GM12878 (cell line): ENCODE measurements at regions not wholly inside any gene's neighbourhood (a gene's known extent, or its start where the extent isn't known, plus 50 kb on each side); places are given as distances from the start of the nearest gene placed in this dataset.

ENCODE experiments used
- ATAC-seq: fragments of 200-7000 bp; cut with Tn5 transposase; 3 replicates; pipeline ENCODE4 v1.9.1; 2020; ENCODE audit warnings: mild to moderate bottlenecking, moderate library complexity
- BruUV-seq: library from RNA; stranded (reverse); fragments of 400-500 nt; replicated peaks from 2 replicates; lab custom pipeline; 2021; lab: Mats Ljungman, UMichigan
- CTCF ChIA-PET: fragments of 300-600 bp; sonication (Branson Sonifier 250); formaldehyde crosslinking; extraction: SDS; loops from one replicate; lab custom pipeline; 2021; ENCODE audit warnings: inconsistent platforms; lab: Yijun Ruan, JAX
- POLR2A ChIA-PET: fragments of 350-600 bp; formaldehyde crosslinking; extraction: SDS; loops from one replicate; lab custom pipeline; 2021; ENCODE audit warnings: inconsistent platforms; lab: Charles Lee
- RAD21 ChIA-PET: fragments of 300-600 bp; sonication (Branson Sonifier 250); formaldehyde crosslinking; loops from one replicate; lab custom pipeline; 2023; ENCODE audit warnings: antibody characterized with exemption; ENCODE audit not compliant: unreplicated experiment; lab: Charles Lee
- SMC1A ChIA-PET: fragments of 300-600 bp; sonication (Branson Sonifier 250); formaldehyde crosslinking; loops from one replicate; lab custom pipeline; 2023; ENCODE audit not compliant: unreplicated experiment, uncharacterized antibody; lab: Charles Lee
- DNase-seq: peaks from one replicate; pipeline ENCODE4 v3.0.0-alpha.2; 2011; ENCODE audit warnings: low read depth, low spot score
- FAIRE-seq: peaks from 3 replicates; lab custom pipeline; 2011; peaks lifted over from hg19 to GRCh38; lab: Jason Lieb, UNC
- H2AFZ ChIP-seq: 2 replicates; pipeline ENCODE4 v1.6.0; 2011; ENCODE audit warnings: low read depth, low read length, control low read depth; ENCODE audit not compliant: control insufficient read depth
- H3K27ac ChIP-seq: 2 replicates; pipeline ENCODE4 v1.5.1; 2011; ENCODE audit warnings: control low read depth; ENCODE audit not compliant: control insufficient read depth, insufficient read depth
- H3K27me3 ChIP-seq, 2 experiments: replicated peaks in 1 of 2; 2 replicates each; pipeline versions ENCODE4 v1.6.0 to v1.6.1; 2011; ENCODE audit warnings: low read length in 1 of 2; ENCODE audit not compliant: control insufficient read depth in 2 of 2, insufficient read depth in 2 of 2
- H3K36me3 ChIP-seq, 2 experiments: 2 replicates each; pipeline ENCODE4 v1.5.1; 2011; ENCODE audit warnings: low read length in 1 of 2; ENCODE audit not compliant: control insufficient read depth in 2 of 2, insufficient read depth in 2 of 2
- H3K4me1 ChIP-seq: 2 replicates; pipeline ENCODE4 v1.6.1; 2011; ENCODE audit warnings: mild to moderate bottlenecking, low read length, moderate library complexity, mixed read lengths; ENCODE audit not compliant: control insufficient read depth, insufficient read depth
- H3K4me2 ChIP-seq: 2 replicates; pipeline ENCODE4 v1.6.0; 2011; ENCODE audit warnings: control low read depth; ENCODE audit not compliant: control insufficient read depth, insufficient read depth
- H3K4me3 ChIP-seq: fragments of 200-600 bp; sonication (generic); 2 replicates; pipeline ENCODE4 v1.5.1; 2016
- H3K79me2 ChIP-seq: 2 replicates; pipeline ENCODE4 v1.6.0; 2011; ENCODE audit warnings: low read length; ENCODE audit not compliant: control insufficient read depth, insufficient read depth
- H3K9ac ChIP-seq: 2 replicates; pipeline ENCODE4 v1.8.0; 2011; ENCODE audit warnings: low read length, control low read depth, mixed read lengths; ENCODE audit not compliant: control insufficient read depth, insufficient read depth
- H3K9me3 ChIP-seq: replicated peaks from 3 replicates; pipeline ENCODE4 v1.5.1; 2011; ENCODE audit warnings: mild to moderate bottlenecking, low read length; ENCODE audit not compliant: control insufficient read depth, insufficient read depth
- H4K20me1 ChIP-seq: 2 replicates; pipeline ENCODE4 v1.6.0; 2011; ENCODE audit not compliant: control insufficient read depth, insufficient read depth
- BACH1 ChIP-seq: fragments of 450-650 bp; IDR thresholded peaks from 2 replicates; pipeline ENCODE4 v1.6.1; 2017; ENCODE audit warnings: mild to moderate bottlenecking, borderline replicate concordance
- BHLHE40 ChIP-seq, 2 experiments: fragments of 450-650 bp in 1 of 2; IDR thresholded peaks; 2 replicates each; pipeline ENCODE4 v1.6.1; 2011 to 2017; ENCODE audit warnings: low read depth in 2 of 2, borderline replicate concordance in 1 of 2, improper control_type of control experiment in 1 of 2, low read length in 1 of 2, mild to moderate bottlenecking in 1 of 2
- CHD4 ChIP-seq: fragments of 200-600 bp; sonication (generic); IDR thresholded peaks from 2 replicates; pipeline ENCODE4 v1.6.1; 2016; ENCODE audit warnings: mild to moderate bottlenecking
- HDAC6 ChIP-seq: fragments of 200-600 bp; sonication (generic); IDR thresholded peaks from one replicate; pipeline ENCODE4 v1.8.0; 2017; ENCODE audit warnings: antibody characterized with exemption; ENCODE audit not compliant: unreplicated experiment
- IKZF2 ChIP-seq, 2 experiments: fragments of 450-650 bp; IDR thresholded peaks; 2 replicates each; pipeline ENCODE4 v1.6.1; 2017; ENCODE audit warnings: mild to moderate bottlenecking in 2 of 2, moderate library complexity in 2 of 2
- NBN ChIP-seq: fragments of 450-650 bp; IDR thresholded peaks from 2 replicates; pipeline ENCODE4 v1.6.1; 2016
- SMAD5 ChIP-seq: IDR thresholded peaks from 2 replicates; pipeline ENCODE4 v1.6.1; 2016; ENCODE audit warnings: antibody characterized with exemption, low read depth
- SP1 ChIP-seq: IDR thresholded peaks from one replicate; pipeline ENCODE4 v1.6.1; 2011; ENCODE audit warnings: low read depth, low read length
- WRNIP1 ChIP-seq: IDR thresholded peaks from 2 replicates; pipeline ENCODE4 v1.6.1; 2011; ENCODE audit warnings: low read depth, low read length, improper control_type of control experiment, borderline replicate concordance
- WGBS: methylation state at CpG from one replicate; pipeline ENCODE4 v1.1.6; 2016; ENCODE audit warnings: low lambda C conversion rate; ENCODE audit not compliant: insufficient replicate concordance, insufficient coverage; ENCODE audit errors: missing lambda C conversion rate; 5-methylcytosine and 5-hydroxymethylcytosine counted together
- in situ Hi-C: fragments of 300-500 bp; cut with MboI; formaldehyde crosslinking; loops from 9 replicates; pipeline ENCODE4 v1.14.3; 2018; ENCODE audit warnings: mixed read lengths
- intact Hi-C: fragments of 100-400 bp; cut with micrococcal nuclease; formaldehyde crosslinking; loops from one replicate; pipeline ENCODE4 v1.14.2; 2022; ENCODE audit not compliant: unreplicated experiment
- TF ChIP-seq, protein P1 (sequence below): fragments of 450-650 bp; IDR thresholded peaks from 2 replicates; pipeline ENCODE4 v1.6.1; 2017; ENCODE audit warnings: mild to moderate bottlenecking, moderate library complexity

- Histone ChIP-seq H3K27me3 (no peaks in the 10 kb centered on the region), H3K4me3 (no peak overlapping the region), H3K9me3 (no peaks in the 10 kb centered on the region), H3K79me2 (no peaks in the 10 kb centered on the region), H3K4me1 (no peaks in the 10 kb centered on the region), H3K9ac (no peak overlapping the region), H3K36me3 (no peaks in the 10 kb centered on the region), H3K4me2 (no peak overlapping the region), H3K27ac (no peak overlapping the region), H2AFZ (no peak overlapping the region), H4K20me1 (no peaks in the 10 kb centered on the region)
- ChIA-PET POLR2A (no interaction called here), SMC1A (interaction anchor here (0.8 kb wide), 1 partner anchor 10 kb away, joined by 3 read pairs; no protein-coding TSS in a partner anchor), CTCF (no interaction called here), RAD21 (no interaction called here)
- ATAC-seq (no peak), FAIRE-seq (no peak), DNase-seq (no peak)
- in situ Hi-C loops (no loop called here), intact Hi-C loops (no loop called here)
- WGBS: 33% methylated on average over 6 of the region's 6 CpGs
- TF ChIP-seq HDAC6: no peak
- no peak for TF ChIP-seq BACH1
- no peak for TF ChIP-seq SMAD5
- TF ChIP-seq, protein P1, sequence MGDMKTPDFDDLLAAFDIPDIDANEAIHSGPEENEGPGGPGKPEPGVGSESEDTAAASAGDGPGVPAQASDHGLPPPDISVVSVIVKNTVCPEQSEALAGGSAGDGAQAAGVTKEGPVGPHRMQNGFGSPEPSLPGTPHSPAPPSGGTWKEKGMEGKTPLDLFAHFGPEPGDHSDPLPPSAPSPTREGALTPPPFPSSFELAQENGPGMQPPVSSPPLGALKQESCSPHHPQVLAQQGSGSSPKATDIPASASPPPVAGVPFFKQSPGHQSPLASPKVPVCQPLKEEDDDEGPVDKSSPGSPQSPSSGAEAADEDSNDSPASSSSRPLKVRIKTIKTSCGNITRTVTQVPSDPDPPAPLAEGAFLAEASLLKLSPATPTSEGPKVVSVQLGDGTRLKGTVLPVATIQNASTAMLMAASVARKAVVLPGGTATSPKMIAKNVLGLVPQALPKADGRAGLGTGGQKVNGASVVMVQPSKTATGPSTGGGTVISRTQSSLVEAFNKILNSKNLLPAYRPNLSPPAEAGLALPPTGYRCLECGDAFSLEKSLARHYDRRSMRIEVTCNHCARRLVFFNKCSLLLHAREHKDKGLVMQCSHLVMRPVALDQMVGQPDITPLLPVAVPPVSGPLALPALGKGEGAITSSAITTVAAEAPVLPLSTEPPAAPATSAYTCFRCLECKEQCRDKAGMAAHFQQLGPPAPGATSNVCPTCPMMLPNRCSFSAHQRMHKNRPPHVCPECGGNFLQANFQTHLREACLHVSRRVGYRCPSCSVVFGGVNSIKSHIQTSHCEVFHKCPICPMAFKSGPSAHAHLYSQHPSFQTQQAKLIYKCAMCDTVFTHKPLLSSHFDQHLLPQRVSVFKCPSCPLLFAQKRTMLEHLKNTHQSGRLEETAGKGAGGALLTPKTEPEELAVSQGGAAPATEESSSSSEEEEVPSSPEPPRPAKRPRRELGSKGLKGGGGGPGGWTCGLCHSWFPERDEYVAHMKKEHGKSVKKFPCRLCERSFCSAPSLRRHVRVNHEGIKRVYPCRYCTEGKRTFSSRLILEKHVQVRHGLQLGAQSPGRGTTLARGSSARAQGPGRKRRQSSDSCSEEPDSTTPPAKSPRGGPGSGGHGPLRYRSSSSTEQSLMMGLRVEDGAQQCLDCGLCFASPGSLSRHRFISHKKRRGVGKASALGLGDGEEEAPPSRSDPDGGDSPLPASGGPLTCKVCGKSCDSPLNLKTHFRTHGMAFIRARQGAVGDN: no peak
- no peak for TF ChIP-seq CHD4
- no peak for TF ChIP-seq NBN
- no peak for TF ChIP-seq BHLHE40 (IDR thresholded peaks at IDR 0.05; ENCODE audit: borderline replicate concordance in 1 of 2, low read depth in 2 of 2, low read length in 1 of 2)
- TF ChIP-seq WRNIP1: no peak
- no peak for TF ChIP-seq IKZF2 (IDR thresholded peaks at IDR 0.05)
- no peak for TF ChIP-seq SP1
- no TSS peak for BruUV-seq
Observed at GRCh38 chr13:73607489-73608156, 526.6 kb downstream of the KLF12 start.
